HG02678 (cell line): ENCODE measurements at regions not wholly inside any gene's neighbourhood (a gene's known extent, or its start where the extent isn't known, plus 50 kb on each side); places are given as distances from the start of the nearest gene placed in this dataset.
"Not testable (repeated sequence)": the region's sequence is repeated elsewhere in the genome, so short reads cannot be mapped to it uniquely, and the experiment has no call there.

ENCODE experiments used
- ATAC-seq: cut with Tn5 transposase; IDR thresholded peaks from one replicate; pipeline ENCODE4 v1.9.1; 2021; ENCODE audit warnings: mild to moderate bottlenecking, moderate library complexity; ENCODE audit not compliant: unreplicated experiment

GRCh38 chr20:1757606-1758512 lies 100.3 kb upstream of the SIRPG start:
- ATAC-seq: no peak

- no peak for ATAC-seq
These were observed 99.5 kb upstream of the SIRPG start for GRCh38 chr20:1757072-1757471.

- ATAC-seq: no peak
These were observed 97.2 kb upstream of the SIRPG start for GRCh38 chr20:1754749-1755148.

GRCh38 chr20:1754306-1754705 lies 96.7 kb upstream of the SIRPG start:
- ATAC-seq: no peak

GRCh38 chr20:1752045-1752444 lies 94.5 kb upstream of the SIRPG start:
- no peak for ATAC-seq

GRCh38 chr20:1748777-1749176 lies 91.2 kb upstream of the SIRPG start:
- no peak for ATAC-seq

- no peak for ATAC-seq
These were observed 90.5 kb upstream of the SIRPG start for GRCh38 chr20:1747953-1748577.

- ATAC-seq: not testable (repeated sequence)
These were observed 84.5 kb upstream of the SIRPG start for GRCh38 chr20:1742049-1742434.

GRCh38 chr20:1741309-1742048 lies 83.9 kb upstream of the SIRPG start:
- no peak for ATAC-seq

GRCh38 chr20:1737134-1737533 lies 79.6 kb upstream of the SIRPG start:
- no peak for ATAC-seq

- no peak for ATAC-seq
These were observed 78.0 kb upstream of the SIRPG start for GRCh38 chr20:1735417-1736089.

- ATAC-seq: no peak
These were observed 76.8 kb upstream of the SIRPG start for GRCh38 chr20:1734269-1734858.

GRCh38 chr20:1731828-1732375 lies 74.3 kb upstream of the SIRPG start:
- ATAC-seq: not testable (repeated sequence)

GRCh38 chr20:1730981-1731711 lies 73.6 kb upstream of the SIRPG start:
- not testable (repeated sequence) for ATAC-seq

- not testable (repeated sequence) for ATAC-seq
These were observed 69.7 kb upstream of the SIRPG start for GRCh38 chr20:1727303-1727702.

GRCh38 chr20:1724901-1725300 lies 67.3 kb upstream of the SIRPG start:
- no peak for ATAC-seq

GRCh38 chr20:1722513-1723050 lies 65.0 kb upstream of the SIRPG start:
- no peak for ATAC-seq

- peak; percentile 54 for ATAC-seq
These were observed 64.3 kb upstream of the SIRPG start for GRCh38 chr20:1721687-1722512.
